ENCODE measurements at regions not wholly inside any gene's neighbourhood (a gene's known extent, or its start where the extent isn't known, plus 50 kb on each side); places are given as distances from the start of the nearest gene placed in this dataset.

DNA sequence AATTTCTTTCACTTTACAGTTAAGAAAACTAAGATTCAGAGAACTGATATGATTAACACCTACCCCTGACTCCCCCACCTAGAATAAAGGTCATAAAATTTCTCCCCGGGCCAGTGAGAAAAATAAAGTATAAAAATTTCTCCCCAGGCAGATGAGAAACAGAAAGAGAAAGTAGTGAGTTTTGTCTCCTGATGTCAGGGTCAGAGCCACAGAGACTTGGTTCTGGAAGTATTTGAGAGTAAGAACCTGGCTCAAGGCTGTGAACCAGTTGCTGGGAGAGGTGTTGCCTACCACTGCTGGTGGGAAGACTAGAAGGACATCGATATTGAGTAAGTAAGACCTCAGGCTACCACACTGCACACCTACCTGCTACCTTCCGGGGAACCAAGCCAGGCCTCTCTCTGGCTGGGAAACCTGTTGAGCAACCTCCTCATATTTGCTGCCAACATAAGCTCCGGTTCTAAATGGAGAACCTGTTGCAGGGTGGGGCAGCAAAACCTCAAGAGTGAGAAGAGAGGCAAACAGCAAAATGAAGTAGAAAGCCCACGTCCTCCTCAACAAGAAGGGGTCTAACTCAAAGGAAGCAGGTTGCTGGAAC is 104.2 kb upstream of the PUDP start:
- H3K4me1 ChIP-seq = no peaks in the 10 kb centered on the region
- intact Hi-C loops (cut with DNase I; ENCODE audit: low total_unique reads) = no loop called here
- peak; percentile 61 to 86 for DNase-seq (ENCODE audit: low spot score in 2 of 2)

GRCh38 chrX:7247346-7247745 is 99.4 kb upstream of the PUDP start:
- TF ChIP-seq CTCF (IDR thresholded peaks at IDR 0.05) = no peak
- no peak for TF ChIP-seq POLR2A (IDR thresholded peaks at IDR 0.05)
- TF ChIP-seq POLR2AphosphoS5 (IDR thresholded peaks at IDR 0.05) = no peak
- intact Hi-C loops (cut with DNase I; ENCODE audit: low total_unique reads) = no loop called here

More for the DNA sequence above, 104.2 kb upstream of the PUDP start:
- Histone ChIP-seq H3K9me3 (peaks cover 0 to 6% of the 10 kb centered on the region in 2 donors), H3K36me3 (no peaks in the 10 kb centered on the region), H3K27ac (peak overlapping the region; percentile 33 to 72), H3K4me3 (no peak overlapping the region), H3K27me3 (no peaks in the 10 kb centered on the region)
- TF ChIP-seq POLR2A (IDR thresholded peaks at IDR 0.05) = no peak
- peak in 1 of 3 donors; percentile 72 for TF ChIP-seq POLR2AphosphoS5 (IDR thresholded peaks at IDR 0.05)

GRCh38 chrX:7244405-7244804 is 96.5 kb upstream of the PUDP start:
- peaks cover 0 to 5% of the 10 kb centered on the region in 2 donors for H3K9me3 ChIP-seq
- no peaks in the 10 kb centered on the region for H3K27me3 ChIP-seq
- no peak overlapping the region for H3K4me3 ChIP-seq
- TF ChIP-seq POLR2AphosphoS5 (IDR thresholded peaks at IDR 0.05) (no peak), POLR2A (IDR thresholded peaks at IDR 0.05) (no peak), CTCF (IDR thresholded peaks at IDR 0.05) (no peak)
- no peaks in the 10 kb centered on the region for H3K36me3 ChIP-seq
- no peaks in the 10 kb centered on the region for H3K4me1 ChIP-seq
- intact Hi-C loops (cut with DNase I; ENCODE audit: low total_unique reads) = no loop called here
- DNase-seq (ENCODE audit: low spot score in 2 of 2) = no peak
- no peak overlapping the region for H3K27ac ChIP-seq

More at GRCh38 chrX:7247346-7247745, 99.4 kb upstream of the PUDP start:
- H3K27ac ChIP-seq = no peak overlapping the region
- H3K4me3 ChIP-seq = no peak overlapping the region
- no peaks in the 10 kb centered on the region for H3K4me1 ChIP-seq
- H3K27me3 ChIP-seq = no peaks in the 10 kb centered on the region
- no peaks in the 10 kb centered on the region for H3K36me3 ChIP-seq
- peaks cover 0 to 6% of the 10 kb centered on the region in 2 donors for H3K9me3 ChIP-seq
- no peak for DNase-seq (ENCODE audit: low spot score in 2 of 2)

DNA sequence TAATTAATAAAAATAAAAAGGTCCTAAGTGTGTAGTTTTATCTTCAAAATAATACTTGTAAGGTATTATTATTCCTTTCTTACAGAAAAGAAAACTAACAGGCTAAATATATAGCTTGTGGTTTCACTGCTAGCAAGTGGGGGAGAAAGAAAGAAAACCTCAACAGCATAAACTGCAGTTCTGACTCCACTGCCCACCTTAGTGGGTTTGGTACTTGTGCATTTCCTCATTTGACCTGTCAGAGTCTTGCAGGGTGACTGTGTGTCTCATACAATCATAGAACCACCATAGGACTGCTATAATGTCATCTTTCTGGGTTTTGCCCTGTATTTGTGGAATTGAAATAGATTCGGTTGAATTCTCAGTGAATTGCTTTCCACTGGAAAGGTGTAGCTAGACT is 94.7 kb upstream of the PUDP start:
- Histone ChIP-seq H3K27ac (no peak overlapping the region), H3K4me1 (no peaks in the 10 kb centered on the region), H3K27me3 (no peaks in the 10 kb centered on the region), H3K36me3 (no peaks in the 10 kb centered on the region), H3K9me3 (no peaks in the 10 kb centered on the region), H3K4me3 (no peak overlapping the region)
- no peak for DNase-seq (ENCODE audit: low spot score in 2 of 2)
- TF ChIP-seq CTCF (IDR thresholded peaks at IDR 0.05) (no peak), POLR2AphosphoS5 (IDR thresholded peaks at IDR 0.05) (no peak), POLR2A (IDR thresholded peaks at IDR 0.05) (no peak)
- intact Hi-C loops (cut with DNase I; ENCODE audit: low total_unique reads) = no loop called here

DNA sequence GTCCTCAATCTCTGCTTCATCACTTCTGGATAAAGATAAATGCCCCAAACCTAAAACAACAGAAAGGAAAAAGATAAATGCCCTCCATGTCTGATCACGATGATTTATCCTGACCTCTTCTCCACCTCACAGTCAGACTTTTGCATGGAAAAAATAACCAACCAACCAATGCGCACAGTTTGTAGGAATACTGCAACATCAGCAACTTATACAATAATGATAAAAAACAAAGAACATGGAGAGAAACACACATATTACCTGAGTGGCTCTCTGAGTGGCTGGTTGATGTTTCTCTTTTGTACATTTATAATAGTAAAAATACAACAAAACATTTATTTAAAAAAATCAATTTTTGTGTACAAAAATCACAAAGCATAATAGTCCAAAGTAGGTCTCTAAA is 93.0 kb upstream of the PUDP start:
- Histone ChIP-seq H3K27me3 (no peaks in the 10 kb centered on the region), H3K4me3 (no peak overlapping the region), H3K36me3 (no peaks in the 10 kb centered on the region), H3K4me1 (no peaks in the 10 kb centered on the region), H3K9me3 (no peaks in the 10 kb centered on the region), H3K27ac (no peak overlapping the region)
- intact Hi-C loops (cut with DNase I; ENCODE audit: low total_unique reads) = no loop called here
- TF ChIP-seq CTCF (IDR thresholded peaks at IDR 0.05) (no peak), POLR2AphosphoS5 (IDR thresholded peaks at IDR 0.05) (no peak), POLR2A (IDR thresholded peaks at IDR 0.05) (no peak)
- DNase-seq (ENCODE audit: low spot score in 2 of 2) = no peak
